ENCODE measurements at regions not wholly inside any gene's neighbourhood (a gene's known extent, or its start where the extent isn't known, plus 50 kb on each side); places are given as distances from the start of the nearest gene placed in this dataset.

DNA sequence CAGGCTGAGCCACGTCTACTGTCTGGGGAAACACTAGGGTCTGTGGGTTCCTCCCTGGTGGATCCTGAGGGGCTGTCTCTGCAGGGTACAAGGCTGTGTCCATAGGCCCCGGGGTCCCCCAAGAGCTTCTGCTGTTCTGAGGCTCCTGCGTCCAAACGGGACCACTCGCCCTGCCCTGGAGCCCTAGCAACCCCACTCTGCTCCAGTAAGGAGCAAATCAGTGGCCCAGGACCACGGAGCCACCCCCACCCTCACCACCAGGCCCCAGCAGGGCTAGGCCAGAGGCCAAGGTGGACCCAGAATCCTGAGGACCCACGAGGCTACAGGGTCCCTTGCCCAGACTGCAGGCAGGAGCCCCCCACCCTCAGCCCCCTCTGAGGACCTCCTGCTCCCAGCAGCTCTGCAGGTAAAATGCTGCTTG, 75.1 kb upstream of the GALNT9 start:
- Histone ChIP-seq H3K23ac (ENCODE audit: insufficient read length, low read depth, low read length) (no peak overlapping the region), H2AFZ (ENCODE audit: low read length) (no peak overlapping the region), H4K20me1 (ENCODE audit: control insufficient read depth, insufficient read depth, insufficient read length) (no peaks in the 10 kb centered on the region), H3K79me2 (ENCODE audit: insufficient read depth, low read length) (no peaks in the 10 kb centered on the region), H3K23me2 (ENCODE audit: insufficient read length, low read depth, low read length, poor library complexity, severe bottlenecking) (no peaks in the 10 kb centered on the region), H2BK20ac (ENCODE audit: low read depth, low read length, poor library complexity, severe bottlenecking) (no peak overlapping the region), H3K4me1 (ENCODE audit: insufficient read depth, low read length) (no peaks in the 10 kb centered on the region), H3K9ac (ENCODE audit: extremely low read depth, insufficient read length, low read length) (no peak overlapping the region), H3K56ac (ENCODE audit: insufficient read length, low read depth, low read length) (no peak overlapping the region), H3K27ac (ENCODE audit: insufficient read length, low read depth, low read length) (no peak overlapping the region), H2BK15ac (ENCODE audit: low read depth, low read length) (no peak overlapping the region), H2AK5ac (ENCODE audit: insufficient read length, low read length) (no peak overlapping the region), H3K4ac (ENCODE audit: low read depth, low read length) (no peak overlapping the region), H3K27me3 (ENCODE audit: insufficient read depth, low read length) (peaks cover 2% of the 10 kb centered on the region; the same call in 1 of the 2 replicates), H3K14ac (ENCODE audit: insufficient read depth, low read length) (no peak overlapping the region; the same call in 1 of the 2 replicates), H3K79me1 (ENCODE audit: insufficient read depth, low read depth, low read length, poor library complexity, severe bottlenecking) (no peaks in the 10 kb centered on the region), H3T11ph (ENCODE audit: low read length) (no peak overlapping the region), H3K9me3 (ENCODE audit: control insufficient read depth, low read depth, low read length) (no peaks in the 10 kb centered on the region), H3K18ac (ENCODE audit: insufficient read length, low read depth, low read length) (no peak overlapping the region), H4K5ac (ENCODE audit: insufficient read length, low read depth, low read length) (no peak overlapping the region), H2BK12ac (ENCODE audit: insufficient read length, low read depth, low read length) (no peak overlapping the region), H4K91ac (ENCODE audit: insufficient read length, low read depth, low read length) (no peak overlapping the region), H2BK120ac (ENCODE audit: low read depth, low read length, poor library complexity, severe bottlenecking) (no peak overlapping the region), H3K4me2 (ENCODE audit: insufficient read depth, insufficient read length, low read length) (no peak overlapping the region), H4K8ac (replicated peaks; ENCODE audit: insufficient read length, low read depth, low read length) (no peak overlapping the region), H2BK5ac (ENCODE audit: insufficient read length, low read length) (no peak overlapping the region)
- peaks cover 65% of the 10 kb centered on the region for H3K27me3 Mint-ChIP-seq (ENCODE audit: low read depth)
- peaks cover 0 to 10% of the 10 kb centered on the region in 2 experiments; a peak in 2 of 4 replicates for H3K4me1 Mint-ChIP-seq
- no CpG with 5 or more reads among the region's 7 CpGs for WGBS (ENCODE audit: extremely low coverage, insufficient read length, low lambda C conversion rate)
- no peak overlapping the region for H3K27ac Mint-ChIP-seq
- H3K9me3 Mint-ChIP-seq = no peaks in the 10 kb centered on the region; a peak in 2 of 5 replicates
- H3K36me3 Mint-ChIP-seq (ENCODE audit: insufficient read depth in 1 of 3, low read depth in 3 of 3) = no peaks in the 10 kb centered on the region
- no peak for TF ChIP-seq CTCF (conservative IDR thresholded peaks at IDR 0.05)
- no peak overlapping the region for H3K4me3 Mint-ChIP-seq
- no peak for DNase-seq
